Heart right ventricle (tissue), 16 donors: ENCODE measurements at regions not wholly inside any gene's neighbourhood (a gene's known extent, or its start where the extent isn't known, plus 50 kb on each side); places are given as distances from the start of the nearest gene placed in this dataset.

Experiments used
- ATAC-seq, 8 donors: fragments of 200-7000 bp; cut with Tn5 transposase; one replicate each; pipeline ENCODE4 v1.9.1; 2020; ENCODE audit warnings: mild to moderate bottlenecking in 8 of 8, moderate library complexity in 8 of 8, moderate number of reproducible peaks in 1 of 8
- DNase-seq, 2 donors: peaks; one replicate each; pipeline ENCODE4 v3.0.0-alpha.2; 2020
- H3K27ac ChIP-seq, 10 donors: fragments of 200-600 bp; sonication (generic) in 2 of 10; one replicate each; pipeline versions ENCODE4 v1.5.0 to v1.8.0; 2020 to 2022; ENCODE audit warnings: mild to moderate bottlenecking in 3 of 10
- H3K27me3 ChIP-seq, 7 donors: fragments of 200-600 bp; one replicate each; pipeline ENCODE4 v1.8.0; 2021 to 2022; ENCODE audit warnings: mild to moderate bottlenecking in 2 of 7
- H3K36me3 ChIP-seq, 9 donors: fragments of 200-600 bp; sonication (generic) in 1 of 9; one replicate each; pipeline versions ENCODE4 v1.5.0 to v1.8.0; 2020 to 2022; ENCODE audit warnings: mild to moderate bottlenecking in 2 of 9
- H3K4me1 ChIP-seq, 9 donors: fragments of 200-600 bp; sonication (generic) in 1 of 9; one replicate each; pipeline versions ENCODE4 v1.5.0 to v1.8.0; 2020 to 2022; ENCODE audit warnings: mild to moderate bottlenecking in 4 of 9
- H3K4me3 ChIP-seq, 10 donors: fragments of 200-600 bp; sonication (generic) in 2 of 10; one replicate each; pipeline versions ENCODE4 v1.5.0 to v1.8.0; 2020 to 2022; ENCODE audit warnings: mild to moderate bottlenecking in 7 of 10, moderate library complexity in 2 of 10
- H3K9me3 ChIP-seq, 11 donors: fragments of 200-600 bp in 10 of 11; sonication (generic) in 2 of 11; one replicate each; pipeline versions ENCODE4 v1.5.0 to v1.8.0; 2013 to 2022; ENCODE audit warnings: mild to moderate bottlenecking in 2 of 11, control low read depth in 1 of 11, moderate library complexity in 1 of 11
- WGBS, 2 donors: extraction: QIAGEN DNeasy Blood & Tissue Kit; methylation state at CpG; one replicate each; pipeline ENCODE4 v1.1.7; 2013; ENCODE audit warnings: inconsistent platforms in 1 of 2; 5-methylcytosine and 5-hydroxymethylcytosine counted together
- intact Hi-C, 10 donors: fragments of 100-400 bp; cut with DNase I; formaldehyde crosslinking; loops; one replicate each; pipeline versions ENCODE4 v1.11.1 to v1.14.2; 2022
- TF ChIP-seq, protein P1 (sequence below), 9 donors: fragments of 200-600 bp; sonication (generic) in 2 of 9; IDR thresholded peaks; one replicate each; pipeline versions ENCODE4 v1.5.0 to v1.8.0; 2021 to 2022; ENCODE audit warnings: antibody characterized with exemption in 9 of 9, mild to moderate bottlenecking in 5 of 9, moderate library complexity in 1 of 9
- donor health status: Arrhythmogenic right ventricular cardiomyopathy.
- donor health status: ischemic (EF 13 %, LVEDD 7.1; RV severe dilation, severe dysfunction).
- donor health status: healthy with polysubstance abuse.
- donor health status: DM: no; HTN: yes; CAD: no.
- donor health status: DM: no; HTN: no; CAD: no.
- donor health status: ischemic (EF 25% LVEDD 6.9; RV normal size, moderate dysfunction).
- donor health status: ischemic (EF 25% LVEDD 5.7; RV mildly dilated, moderate dysfunction).
- donor health status: healthy.
- donor health status: DM: yes; HTN: yes; CAD: no.
- donor health status: Ischemic cardiomyopathy.
- donor health status: ischemic (EF 35%, LVEDD 5.7; RV mildly dilated, moderate dysfunction).
- donor health status: nonischemic (EF 11% LVEDD 7.7; RV severe dilation, severe dysfunction).
- donor health status: DM: yes; HTN: yes; CAD: no.
- donor health status: PGD.
- donor health status: ischemic (EF 29% LVEDD 5.4; RV normal size, mild dysfunction).
- donor health status: nonischemic (EF 23%, LVEDD 6.1; RV moderate dilation, normal function).

DNA sequence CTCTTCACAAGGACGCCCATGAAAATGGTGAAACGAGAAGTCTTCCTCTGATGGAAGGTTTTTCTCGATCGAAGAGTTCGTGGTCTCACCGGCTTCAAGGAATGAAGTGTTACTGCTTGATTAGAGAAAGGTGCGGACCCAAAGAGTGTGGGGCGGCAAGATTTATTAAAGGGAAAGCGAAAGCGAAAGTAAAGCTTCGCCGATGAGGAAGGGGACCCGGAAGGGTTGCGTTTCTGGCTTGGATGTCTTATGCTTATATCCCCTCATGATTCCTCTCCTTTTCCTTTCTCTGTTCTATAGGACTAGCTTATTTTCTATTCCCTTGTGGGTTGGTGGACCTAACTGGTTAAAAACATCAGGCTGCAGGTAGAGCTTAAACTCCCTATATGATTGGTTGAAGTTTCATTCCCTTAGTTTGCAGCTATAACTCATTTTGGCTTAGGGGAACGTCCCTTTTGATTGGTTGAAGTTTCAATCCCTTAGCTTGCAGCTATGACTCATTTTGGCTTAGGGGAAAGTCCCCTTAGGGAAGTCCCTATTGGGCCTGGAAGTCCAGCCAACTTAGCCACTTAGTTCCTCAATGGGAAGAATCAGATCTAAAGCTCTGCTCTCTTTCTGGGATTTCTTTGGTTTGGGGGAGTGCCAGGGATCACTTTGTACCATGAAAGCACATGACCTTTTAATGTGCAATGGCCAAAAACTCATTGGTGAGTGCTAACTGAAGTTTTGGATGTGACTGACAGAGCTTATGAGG lies 1025.0 kb upstream of the PCDH10 start:
- H3K4me1 ChIP-seq = no peaks in the 10 kb centered on the region
- intact Hi-C loops = no loop called here
- TF ChIP-seq, protein P1, sequence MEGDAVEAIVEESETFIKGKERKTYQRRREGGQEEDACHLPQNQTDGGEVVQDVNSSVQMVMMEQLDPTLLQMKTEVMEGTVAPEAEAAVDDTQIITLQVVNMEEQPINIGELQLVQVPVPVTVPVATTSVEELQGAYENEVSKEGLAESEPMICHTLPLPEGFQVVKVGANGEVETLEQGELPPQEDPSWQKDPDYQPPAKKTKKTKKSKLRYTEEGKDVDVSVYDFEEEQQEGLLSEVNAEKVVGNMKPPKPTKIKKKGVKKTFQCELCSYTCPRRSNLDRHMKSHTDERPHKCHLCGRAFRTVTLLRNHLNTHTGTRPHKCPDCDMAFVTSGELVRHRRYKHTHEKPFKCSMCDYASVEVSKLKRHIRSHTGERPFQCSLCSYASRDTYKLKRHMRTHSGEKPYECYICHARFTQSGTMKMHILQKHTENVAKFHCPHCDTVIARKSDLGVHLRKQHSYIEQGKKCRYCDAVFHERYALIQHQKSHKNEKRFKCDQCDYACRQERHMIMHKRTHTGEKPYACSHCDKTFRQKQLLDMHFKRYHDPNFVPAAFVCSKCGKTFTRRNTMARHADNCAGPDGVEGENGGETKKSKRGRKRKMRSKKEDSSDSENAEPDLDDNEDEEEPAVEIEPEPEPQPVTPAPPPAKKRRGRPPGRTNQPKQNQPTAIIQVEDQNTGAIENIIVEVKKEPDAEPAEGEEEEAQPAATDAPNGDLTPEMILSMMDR (IDR thresholded peaks at IDR 0.05) = no peak
- 89% methylated on average over 15 of the region's 15 CpGs for WGBS, 2 donors
- peaks cover 0 to 10% (median 0%) of the 10 kb centered on the region in 11 donors for H3K9me3 ChIP-seq
- no peak overlapping the region for H3K4me3 ChIP-seq
- no peaks in the 10 kb centered on the region for H3K27me3 ChIP-seq
- H3K27ac ChIP-seq = no peak overlapping the region
- DNase-seq (no peak), ATAC-seq (no peak)
- H3K36me3 ChIP-seq = no peaks in the 10 kb centered on the region

- no peaks in the 10 kb centered on the region for H3K27me3 ChIP-seq
- no peak overlapping the region for H3K27ac ChIP-seq
- H3K4me3 ChIP-seq = no peak overlapping the region
- peaks cover 0 to 10% (median 0%) of the 10 kb centered on the region in 11 donors for H3K9me3 ChIP-seq
- no peaks in the 10 kb centered on the region for H3K4me1 ChIP-seq
- DNase-seq (no peak), ATAC-seq (no peak)
- intact Hi-C loops = no loop called here
- H3K36me3 ChIP-seq = no peaks in the 10 kb centered on the region
- TF ChIP-seq, protein P1 (IDR thresholded peaks at IDR 0.05) = no peak
- 86 to 88% methylated on average over 1 of the region's 1 CpG for WGBS, 2 donors
Measured at GRCh38 chr4:132124624-132124974, 1024.5 kb upstream of the PCDH10 start.

- intact Hi-C loops = no loop called here
- TF ChIP-seq, protein P1 (IDR thresholded peaks at IDR 0.05) = no peak
- Histone ChIP-seq H3K27me3 (no peaks in the 10 kb centered on the region), H3K36me3 (no peaks in the 10 kb centered on the region), H3K27ac (no peak overlapping the region), H3K9me3 (peaks cover 0 to 10% (median 0%) of the 10 kb centered on the region in 11 donors), H3K4me1 (no peaks in the 10 kb centered on the region), H3K4me3 (no peak overlapping the region)
- ATAC-seq (no peak), DNase-seq (no peak)
- WGBS, 2 donors = 27 to 35% methylated on average over 2 of the region's 2 CpGs
Measured at GRCh38 chr4:132125131-132125530, 1024.0 kb upstream of the PCDH10 start.

DNA sequence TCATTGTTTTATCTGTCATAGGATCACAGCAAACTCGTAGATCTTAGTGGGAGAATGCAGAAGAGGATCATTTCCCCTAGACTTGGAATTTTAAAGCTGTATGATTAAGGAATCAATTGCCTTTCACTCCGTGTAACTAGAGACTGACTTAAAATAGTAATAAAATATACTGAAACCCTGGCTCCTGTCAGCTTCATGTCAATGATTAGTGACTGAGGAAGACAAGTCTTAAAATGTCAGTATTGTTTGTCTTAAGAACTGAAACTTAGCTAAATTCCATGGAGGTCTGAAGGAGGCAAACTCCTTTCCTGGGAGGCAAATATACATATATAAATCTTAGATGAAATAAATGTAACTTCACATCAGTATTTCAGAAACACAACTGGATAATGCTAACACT lies 1016.7 kb upstream of the PCDH10 start:
- Histone ChIP-seq H3K4me1 (no peaks in the 10 kb centered on the region), H3K4me3 (no peak overlapping the region), H3K36me3 (no peaks in the 10 kb centered on the region), H3K27me3 (no peaks in the 10 kb centered on the region), H3K9me3 (peaks cover 0 to 33% (median 0%) of the 10 kb centered on the region in 11 donors), H3K27ac (no peak overlapping the region)
- no peak for DNase-seq
- TF ChIP-seq, protein P1 (IDR thresholded peaks at IDR 0.05) = no peak
- no peak for ATAC-seq
- intact Hi-C loops = no loop called here
- 51% methylated on average over 2 of the region's 2 CpGs for WGBS, 2 donors
